Stimulated activated memory B cell treated with anti-CD40 and anti-IgM and Interleukin-4, amounts not matched to agents 10 μg/mL and 1 μg/mL and 100 μg/mL, for 72 hours (primary cell): ENCODE measurements at regions not wholly inside any gene's neighbourhood (a gene's known extent, or its start where the extent isn't known, plus 50 kb on each side); places are given as distances from the start of the nearest gene placed in this dataset.

Experiments used
- ATAC-seq: fragments of 150-1000 bp; cut with Tn5 transposase; 2 replicates; pipeline ENCODE4 v1.10.0; 2021
- H3K27ac Mint-ChIP-seq: one replicate; pipeline ENCODE4 v1.8.0; 2022; ENCODE audit warnings: mild to moderate bottlenecking, mixed read lengths
- H3K27me3 Mint-ChIP-seq: one replicate; pipeline ENCODE4 v1.8.0; 2022; ENCODE audit warnings: mixed read lengths
- H3K36me3 Mint-ChIP-seq: one replicate; pipeline ENCODE4 v1.8.0; 2022; ENCODE audit warnings: mixed read lengths
- H3K4me1 Mint-ChIP-seq: one replicate; pipeline ENCODE4 v1.8.0; 2022; ENCODE audit warnings: mixed read lengths
- H3K4me3 Mint-ChIP-seq: one replicate; pipeline ENCODE4 v1.8.0; 2022; ENCODE audit warnings: mild to moderate bottlenecking, moderate library complexity, mixed read lengths
- H3K9me3 Mint-ChIP-seq: one replicate; pipeline ENCODE4 v1.8.0; 2022; ENCODE audit warnings: mixed read lengths

- H3K36me3 Mint-ChIP-seq: no peaks in the 10 kb centered on the region
- no peak overlapping the region for H3K4me3 Mint-ChIP-seq
- peaks cover 8% of the 10 kb centered on the region for H3K9me3 Mint-ChIP-seq
- no peak overlapping the region for H3K27ac Mint-ChIP-seq
- no peak for ATAC-seq
- no peaks in the 10 kb centered on the region for H3K4me1 Mint-ChIP-seq
- H3K27me3 Mint-ChIP-seq: no peaks in the 10 kb centered on the region
These were observed 2186.3 kb upstream of the CELF4 start for GRCh38 chr18:39751921-39752320.

DNA sequence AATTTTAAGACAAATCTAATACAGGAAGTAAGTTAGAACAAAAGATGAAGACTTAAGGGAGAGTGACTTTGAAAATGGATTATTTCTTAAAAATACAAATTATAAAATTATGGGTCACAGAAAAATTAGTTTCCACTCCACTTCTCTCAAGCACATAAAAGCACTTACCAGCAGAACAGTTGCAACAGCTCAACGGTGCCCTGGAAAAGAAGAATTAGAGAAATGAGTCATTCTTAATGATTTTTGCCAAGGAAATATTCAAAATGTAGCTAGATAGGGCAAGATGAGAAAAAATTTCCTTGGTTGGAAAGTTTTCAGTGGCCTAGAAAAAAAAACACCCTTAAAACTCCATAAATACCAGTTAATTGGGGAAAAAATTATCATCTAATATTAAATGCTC, 2185.6 kb upstream of the CELF4 start:
- Mint-ChIP-seq H3K27ac (no peak overlapping the region), H3K27me3 (no peaks in the 10 kb centered on the region), H3K4me3 (no peak overlapping the region), H3K9me3 (peaks cover 9% of the 10 kb centered on the region), H3K4me1 (no peaks in the 10 kb centered on the region), H3K36me3 (no peaks in the 10 kb centered on the region)
- no peak for ATAC-seq

DNA sequence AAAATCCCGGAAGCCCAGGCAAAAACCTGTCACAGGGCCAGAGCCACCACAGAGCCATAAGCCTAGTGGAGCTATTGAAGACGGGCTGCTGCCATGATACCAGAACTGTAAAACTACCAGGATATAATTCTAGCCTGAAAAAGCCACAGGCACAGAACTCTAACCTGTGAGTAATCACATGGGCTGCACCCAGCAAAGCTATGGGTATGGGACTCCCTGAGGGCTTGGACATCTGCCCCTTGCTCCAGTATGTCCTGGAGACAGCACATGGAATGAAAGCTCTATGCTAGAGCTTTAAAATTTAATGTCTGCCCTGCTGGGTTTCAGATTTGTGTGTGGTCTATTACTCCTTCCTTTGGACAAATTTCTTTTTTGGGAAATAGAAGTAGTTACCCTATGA, 2183.6 kb upstream of the CELF4 start:
- Mint-ChIP-seq H3K27ac (no peak overlapping the region), H3K9me3 (peaks cover 7% of the 10 kb centered on the region), H3K36me3 (no peaks in the 10 kb centered on the region), H3K4me3 (no peak overlapping the region), H3K27me3 (no peaks in the 10 kb centered on the region), H3K4me1 (no peaks in the 10 kb centered on the region)
- no peak for ATAC-seq

DNA sequence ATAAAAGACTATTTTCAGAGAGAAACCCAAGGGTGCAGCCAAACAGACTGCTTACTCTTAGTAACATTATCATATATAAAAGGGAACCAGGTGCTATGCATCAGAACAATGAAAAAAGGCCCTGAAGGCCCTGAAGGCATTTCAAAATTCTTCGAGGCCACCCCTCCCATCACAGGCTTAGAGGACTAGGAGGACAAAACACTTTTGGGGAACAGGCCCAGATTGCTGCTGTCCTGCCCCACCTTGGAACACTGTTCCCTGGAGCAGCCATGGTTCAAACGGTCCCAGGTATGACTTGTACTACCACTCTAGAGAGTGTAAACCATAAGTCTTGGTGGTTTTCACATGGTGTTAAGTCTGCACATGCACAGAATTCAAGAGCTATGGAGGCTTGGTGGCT, 2183.1 kb upstream of the CELF4 start:
- H3K4me1 Mint-ChIP-seq: no peaks in the 10 kb centered on the region
- H3K27ac Mint-ChIP-seq: no peak overlapping the region
- no peaks in the 10 kb centered on the region for H3K27me3 Mint-ChIP-seq
- no peak overlapping the region for H3K4me3 Mint-ChIP-seq
- H3K36me3 Mint-ChIP-seq: no peaks in the 10 kb centered on the region
- H3K9me3 Mint-ChIP-seq: peaks cover 5% of the 10 kb centered on the region
- ATAC-seq: no peak

- Mint-ChIP-seq H3K27me3 (no peaks in the 10 kb centered on the region), H3K4me3 (no peak overlapping the region), H3K36me3 (no peaks in the 10 kb centered on the region), H3K27ac (no peak overlapping the region), H3K9me3 (peaks cover 5% of the 10 kb centered on the region), H3K4me1 (no peaks in the 10 kb centered on the region)
- ATAC-seq: no peak
These were observed 2180.6 kb upstream of the CELF4 start for GRCh38 chr18:39746201-39746600.

GRCh38 chr18:39743463-39743862, 2177.9 kb upstream of the CELF4 start:
- Mint-ChIP-seq H3K4me3 (no peak overlapping the region), H3K27ac (no peak overlapping the region), H3K4me1 (no peaks in the 10 kb centered on the region), H3K9me3 (peaks cover 6% of the 10 kb centered on the region), H3K27me3 (no peaks in the 10 kb centered on the region), H3K36me3 (no peaks in the 10 kb centered on the region)
- no peak for ATAC-seq

GRCh38 chr18:39741755-39742466, 2176.3 kb upstream of the CELF4 start:
- Mint-ChIP-seq H3K27me3 (no peaks in the 10 kb centered on the region), H3K9me3 (peaks cover 8% of the 10 kb centered on the region), H3K4me3 (no peak overlapping the region), H3K36me3 (no peaks in the 10 kb centered on the region), H3K4me1 (no peaks in the 10 kb centered on the region), H3K27ac (no peak overlapping the region)
- ATAC-seq: no peak

- peaks cover 6% of the 10 kb centered on the region for H3K9me3 Mint-ChIP-seq
- no peaks in the 10 kb centered on the region for H3K27me3 Mint-ChIP-seq
- no peak overlapping the region for H3K27ac Mint-ChIP-seq
- no peak for ATAC-seq
- no peak overlapping the region for H3K4me3 Mint-ChIP-seq
- no peaks in the 10 kb centered on the region for H3K36me3 Mint-ChIP-seq
- H3K4me1 Mint-ChIP-seq: no peaks in the 10 kb centered on the region
These were observed 2172.3 kb upstream of the CELF4 start for GRCh38 chr18:39737869-39738268.

DNA sequence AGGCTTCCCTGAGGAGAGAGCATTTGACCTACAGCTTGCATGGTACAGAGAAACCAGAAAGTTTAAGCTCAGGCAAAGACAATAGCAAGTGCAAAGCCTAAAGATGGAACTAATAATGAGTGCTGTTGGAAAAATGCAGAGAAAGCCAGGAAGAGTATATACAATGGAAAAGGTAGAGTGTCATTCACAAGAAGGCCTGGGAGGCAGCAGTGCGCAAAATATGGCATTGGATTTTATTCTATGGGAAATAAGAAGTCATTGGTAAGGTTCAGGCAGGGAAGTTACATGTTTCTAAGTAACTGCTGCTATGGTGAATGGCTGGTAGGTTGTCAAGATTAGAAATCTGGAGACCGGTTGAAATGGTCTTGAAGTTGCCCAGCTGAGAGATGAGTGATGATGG, 2167.3 kb upstream of the CELF4 start:
- Mint-ChIP-seq H3K27me3 (no peaks in the 10 kb centered on the region), H3K4me1 (no peaks in the 10 kb centered on the region), H3K36me3 (no peaks in the 10 kb centered on the region), H3K27ac (no peak overlapping the region), H3K4me3 (no peak overlapping the region), H3K9me3 (peaks cover 3% of the 10 kb centered on the region)
- no peak for ATAC-seq

DNA sequence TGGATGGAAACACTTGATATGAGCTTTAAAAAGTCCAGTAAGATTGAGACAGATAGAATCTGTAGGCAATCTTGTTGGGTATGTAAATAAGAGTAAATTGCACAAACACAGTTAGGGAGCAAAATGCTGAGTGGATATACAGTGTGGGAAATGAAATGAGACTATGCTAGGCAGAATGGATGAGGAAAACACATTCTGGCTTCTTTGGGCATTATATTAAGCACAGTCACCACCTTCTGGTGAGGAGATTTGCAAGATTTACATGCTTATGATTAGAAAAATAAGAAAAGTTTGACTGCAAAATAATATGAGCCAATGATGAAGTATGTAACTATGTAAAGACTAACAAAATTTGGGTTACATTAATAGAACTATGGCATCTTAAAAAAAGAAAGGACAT, 2165.0 kb upstream of the CELF4 start:
- no peaks in the 10 kb centered on the region for H3K27me3 Mint-ChIP-seq
- no peaks in the 10 kb centered on the region for H3K36me3 Mint-ChIP-seq
- no peak for ATAC-seq
- no peak overlapping the region for H3K4me3 Mint-ChIP-seq
- H3K9me3 Mint-ChIP-seq: peaks cover 3% of the 10 kb centered on the region
- H3K4me1 Mint-ChIP-seq: no peaks in the 10 kb centered on the region
- H3K27ac Mint-ChIP-seq: no peak overlapping the region

DNA sequence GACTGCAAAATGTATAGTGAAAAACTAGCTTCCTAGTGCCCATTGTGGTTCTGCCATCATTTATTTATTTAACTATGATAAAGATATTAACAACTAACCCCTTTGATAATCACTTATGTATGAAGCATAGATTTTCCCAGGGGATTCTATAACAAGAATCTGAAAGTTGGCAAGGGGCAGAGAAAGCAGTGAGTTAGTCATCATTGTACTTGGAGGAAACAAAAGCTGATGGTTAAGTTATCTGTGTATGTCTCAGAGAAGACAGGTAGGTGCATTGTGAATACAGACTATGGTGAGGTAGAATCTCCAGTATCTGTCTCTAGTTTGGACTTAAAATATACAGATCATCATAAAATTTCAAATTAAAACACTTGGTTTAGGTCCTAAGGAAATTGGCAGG, 2159.1 kb upstream of the CELF4 start:
- no peaks in the 10 kb centered on the region for H3K4me1 Mint-ChIP-seq
- H3K9me3 Mint-ChIP-seq: peaks cover 3% of the 10 kb centered on the region
- H3K27ac Mint-ChIP-seq: no peak overlapping the region
- H3K36me3 Mint-ChIP-seq: no peaks in the 10 kb centered on the region
- H3K4me3 Mint-ChIP-seq: no peak overlapping the region
- no peak for ATAC-seq
- no peaks in the 10 kb centered on the region for H3K27me3 Mint-ChIP-seq

- no peak for ATAC-seq
- H3K36me3 Mint-ChIP-seq: no peaks in the 10 kb centered on the region
- H3K9me3 Mint-ChIP-seq: peaks cover 3% of the 10 kb centered on the region
- H3K4me3 Mint-ChIP-seq: no peak overlapping the region
- H3K4me1 Mint-ChIP-seq: no peaks in the 10 kb centered on the region
- H3K27me3 Mint-ChIP-seq: no peaks in the 10 kb centered on the region
- H3K27ac Mint-ChIP-seq: no peak overlapping the region
These were observed 2156.1 kb upstream of the CELF4 start for GRCh38 chr18:39721712-39722111.

GRCh38 chr18:39713961-39714360, 2148.4 kb upstream of the CELF4 start:
- Mint-ChIP-seq H3K4me3 (no peak overlapping the region), H3K36me3 (no peaks in the 10 kb centered on the region), H3K4me1 (no peaks in the 10 kb centered on the region), H3K27ac (no peak overlapping the region), H3K27me3 (no peaks in the 10 kb centered on the region), H3K9me3 (peaks cover 15% of the 10 kb centered on the region)
- ATAC-seq: no peak

DNA sequence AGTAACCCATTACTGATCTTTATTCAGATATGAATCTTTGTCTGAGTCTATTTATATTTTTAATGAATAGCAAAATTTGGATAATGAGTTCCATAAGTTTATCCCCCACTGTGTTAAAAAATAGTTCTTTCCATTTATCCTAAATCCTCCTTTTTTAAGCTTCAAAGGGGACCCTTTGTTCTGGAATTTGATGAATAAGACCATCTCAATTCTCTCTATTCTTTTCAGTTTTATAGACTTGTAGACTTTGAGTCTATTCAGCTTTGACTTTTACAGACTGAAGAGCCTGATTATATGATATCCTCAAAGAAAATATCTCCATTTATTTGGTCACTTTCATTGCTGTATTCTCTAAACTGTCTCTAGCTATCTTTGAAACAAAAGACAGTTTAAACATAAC, 2146.1 kb upstream of the CELF4 start:
- no peak overlapping the region for H3K4me3 Mint-ChIP-seq

DNA sequence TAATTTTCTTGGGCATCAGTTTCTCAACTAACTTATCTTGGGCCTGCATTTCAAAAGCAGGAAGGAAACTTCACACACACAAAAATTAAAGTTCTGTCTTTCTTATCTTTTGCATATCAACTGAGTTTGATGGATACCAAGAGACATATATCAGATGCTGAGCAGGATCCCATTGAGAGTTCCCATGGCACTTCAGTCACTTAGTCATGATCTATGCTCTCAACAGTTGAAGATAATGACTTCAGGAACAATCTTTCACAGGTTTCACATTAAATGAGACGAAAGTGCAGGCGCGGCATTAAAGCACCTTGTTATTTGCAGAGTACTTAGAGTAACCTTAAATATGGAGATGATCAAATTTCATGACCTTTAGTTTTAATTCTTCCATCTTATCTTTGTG, 2139.8 kb upstream of the CELF4 start:
- Mint-ChIP-seq H3K9me3 (peaks cover 14% of the 10 kb centered on the region), H3K4me1 (no peaks in the 10 kb centered on the region), H3K4me3 (no peak overlapping the region), H3K36me3 (no peaks in the 10 kb centered on the region), H3K27ac (no peak overlapping the region), H3K27me3 (no peaks in the 10 kb centered on the region)
- no peak for ATAC-seq

More for the DNA sequence above, 2146.1 kb upstream of the CELF4 start:
- Mint-ChIP-seq H3K36me3 (no peaks in the 10 kb centered on the region), H3K27me3 (no peaks in the 10 kb centered on the region), H3K9me3 (peaks cover 14% of the 10 kb centered on the region), H3K27ac (no peak overlapping the region), H3K4me1 (no peaks in the 10 kb centered on the region)
- no peak for ATAC-seq

DNA sequence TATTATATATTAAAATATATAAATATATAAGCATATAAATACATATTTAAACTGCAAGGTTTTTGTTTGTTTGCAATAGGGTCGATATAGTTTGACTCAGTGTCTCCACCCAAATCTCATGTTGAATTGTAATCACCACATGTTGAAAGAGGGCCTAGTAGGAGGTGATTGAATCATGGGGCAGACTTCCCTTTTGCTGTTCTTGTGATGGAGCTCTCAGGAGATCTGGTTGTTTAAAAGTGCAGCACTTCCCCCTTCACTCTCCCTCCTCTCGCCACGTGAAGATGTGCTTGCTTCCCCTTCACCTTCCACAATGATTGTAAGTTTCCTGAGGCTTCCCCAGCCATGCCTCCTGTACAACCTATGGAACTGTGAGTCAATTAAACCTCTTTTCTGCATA, 2137.3 kb upstream of the CELF4 start:
- no peak for ATAC-seq
- Mint-ChIP-seq H3K36me3 (no peaks in the 10 kb centered on the region), H3K4me3 (no peak overlapping the region), H3K27ac (no peak overlapping the region), H3K4me1 (no peaks in the 10 kb centered on the region), H3K9me3 (peaks cover 12% of the 10 kb centered on the region), H3K27me3 (no peaks in the 10 kb centered on the region)

DNA sequence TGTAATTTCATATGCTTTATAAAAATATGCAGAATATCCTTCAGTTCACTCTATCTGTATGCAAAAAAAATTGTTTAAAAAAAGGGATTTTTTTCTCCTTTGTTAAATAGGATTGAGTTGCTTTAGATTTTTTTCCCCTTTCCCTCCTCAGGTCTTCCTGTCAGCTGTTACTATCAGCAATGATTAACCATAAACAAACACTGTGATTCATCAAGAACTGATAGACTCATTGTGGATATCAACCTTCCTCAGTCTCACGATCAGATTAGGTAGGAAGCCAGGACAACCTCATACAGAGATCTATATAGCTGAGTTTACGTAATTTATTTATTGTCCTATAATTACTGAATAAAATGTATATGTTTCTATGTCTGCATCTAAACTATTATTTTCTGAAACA, 2136.2 kb upstream of the CELF4 start:
- no peaks in the 10 kb centered on the region for H3K36me3 Mint-ChIP-seq
- H3K27me3 Mint-ChIP-seq: no peaks in the 10 kb centered on the region

More for the DNA sequence above, 2136.2 kb upstream of the CELF4 start:
- Mint-ChIP-seq H3K4me1 (no peaks in the 10 kb centered on the region), H3K4me3 (no peak overlapping the region), H3K9me3 (peaks cover 12% of the 10 kb centered on the region), H3K27ac (no peak overlapping the region)
- no peak for ATAC-seq
